Middle frontal gyrus (tissue), 1 donor: ENCODE measurements at regions not wholly inside any gene's neighbourhood (a gene's known extent, or its start where the extent isn't known, plus 50 kb on each side); places are given as distances from the start of the nearest gene placed in this dataset.
A peak's percentile ranks its signal among the peaks of the same experiment; 100 is the strongest.

Source experiments
- DNase-seq: peaks from one replicate; pipeline ENCODE4 v3.0.0-alpha.2; 2015; ENCODE audit warnings: low spot score; ENCODE audit errors: extremely low spot score

DNA sequence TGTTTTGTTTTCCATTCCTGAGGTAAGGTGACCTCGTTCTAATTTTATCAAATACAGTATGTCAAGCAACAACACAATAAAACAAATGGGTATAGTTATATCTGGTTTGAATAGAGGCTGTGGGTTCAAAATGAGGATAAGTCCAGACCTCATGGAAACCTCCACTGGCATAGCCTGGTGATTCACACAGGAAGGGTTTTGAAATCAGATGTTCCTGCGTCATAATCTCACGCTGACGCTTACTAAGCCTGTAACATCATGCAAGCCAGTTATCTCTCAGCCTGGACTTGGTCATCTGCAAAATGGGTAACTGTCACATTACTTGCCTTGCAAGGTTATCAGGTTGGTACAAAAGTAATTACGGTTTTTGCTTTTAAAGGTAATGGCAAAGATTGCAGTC lies 1056.3 kb upstream of the EEF2KMT start:
- DNase-seq: no peak

GRCh38 chr16:6149031-6149430 lies 1051.4 kb upstream of the EEF2KMT start:
- no peak for DNase-seq

DNA sequence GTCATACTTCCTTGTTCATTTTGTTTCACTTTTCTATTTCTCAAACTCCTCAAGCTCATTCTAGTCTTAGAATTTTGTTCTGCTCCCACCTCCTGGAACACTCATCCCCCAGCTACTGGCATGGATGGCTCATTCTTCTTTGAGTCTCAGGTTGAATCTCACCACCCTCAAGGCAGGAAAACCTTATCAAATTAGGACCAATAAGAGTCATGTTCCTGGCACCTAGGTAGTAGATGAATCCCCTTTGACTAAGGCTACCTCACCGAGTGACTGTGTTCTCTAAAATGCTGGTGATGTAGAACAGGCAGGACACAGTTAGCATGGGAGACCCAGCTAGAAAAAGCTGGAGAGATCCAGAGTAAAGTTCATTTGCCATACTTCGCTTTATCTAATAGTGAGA lies 1050.8 kb upstream of the EEF2KMT start:
- no peak for DNase-seq

DNA sequence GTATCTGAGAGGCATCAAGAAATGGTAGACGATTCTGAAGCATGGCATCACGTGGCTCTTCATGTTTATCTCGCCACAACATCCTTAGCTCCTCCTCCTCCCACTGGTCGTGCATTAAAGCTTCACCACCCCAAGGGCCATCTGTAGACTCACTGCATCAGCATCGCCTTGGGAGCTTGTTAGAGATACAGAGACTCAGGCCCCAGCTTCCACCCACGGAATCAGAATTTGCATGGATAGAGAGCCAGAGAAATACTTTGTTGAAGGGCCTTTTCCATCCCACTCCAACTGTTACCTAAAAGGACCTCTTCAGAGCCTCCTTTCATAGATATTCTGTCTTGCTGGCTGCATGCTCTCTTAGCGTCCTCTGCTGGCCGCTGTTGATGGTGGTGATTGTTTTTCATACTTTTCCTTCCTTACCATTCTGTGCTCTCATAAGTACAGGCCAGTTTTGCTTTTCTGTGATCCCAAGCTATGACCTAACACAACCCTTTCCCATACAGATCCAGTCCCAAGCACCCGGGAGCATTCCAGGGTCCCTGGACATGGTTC lies 1049.4 kb upstream of the EEF2KMT start:
- no peak for DNase-seq

- no peak for DNase-seq
Observed at GRCh38 chr16:6146356-6146755, 1048.8 kb upstream of the EEF2KMT start.

- DNase-seq: no peak
Observed at GRCh38 chr16:6144463-6144862, 1046.9 kb upstream of the EEF2KMT start.

DNA sequence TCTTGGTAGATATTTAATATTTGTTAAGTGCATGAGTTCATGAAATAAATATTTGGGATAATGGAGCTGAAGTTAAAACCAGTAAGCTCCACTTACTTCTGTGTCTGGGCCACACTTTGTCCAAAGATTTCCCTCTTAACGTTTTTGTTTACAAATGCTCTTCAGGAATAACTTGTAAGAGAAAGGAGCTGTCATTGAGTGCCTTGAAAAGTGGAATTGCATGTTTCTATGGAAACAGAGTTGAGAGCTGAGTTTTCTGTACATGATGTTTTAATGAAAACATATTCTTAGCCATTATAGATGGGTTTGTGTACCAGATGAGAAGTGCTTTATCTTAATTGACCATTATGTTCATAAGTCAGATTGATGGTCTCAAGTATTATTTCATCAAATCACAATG lies 1045.4 kb upstream of the EEF2KMT start:
- DNase-seq: no peak

GRCh38 chr16:6133009-6133557 lies 1035.5 kb upstream of the EEF2KMT start:
- DNase-seq: no peak

DNA sequence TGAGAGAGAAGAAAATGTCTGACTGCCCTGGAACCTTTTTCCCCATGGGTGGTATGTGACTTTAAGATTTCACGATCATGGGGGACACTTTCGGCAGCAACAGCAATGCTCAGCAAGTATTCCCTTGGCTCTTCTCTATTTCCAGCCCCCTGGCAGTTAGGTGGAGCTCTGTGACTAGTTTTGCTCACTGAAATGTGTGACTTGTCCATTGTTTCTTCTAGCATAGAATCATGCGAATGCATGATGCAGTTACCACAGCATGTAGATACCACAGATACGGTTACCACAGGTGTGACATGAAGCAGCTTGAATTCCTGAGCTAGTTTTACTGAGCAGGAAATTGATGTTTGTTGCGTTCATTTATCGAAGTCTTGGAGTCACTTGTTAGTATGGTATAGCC lies 1034.5 kb upstream of the EEF2KMT start:
- DNase-seq: no peak

- DNase-seq: peak; percentile 29
Observed at GRCh38 chr16:6131526-6132050, 1034.0 kb upstream of the EEF2KMT start.

- no peak for DNase-seq
Observed at GRCh38 chr16:6125483-6126259, 1028.1 kb upstream of the EEF2KMT start.

GRCh38 chr16:6124136-6124535 lies 1026.5 kb upstream of the EEF2KMT start:
- DNase-seq: no peak

GRCh38 chr16:6122401-6122800 lies 1024.8 kb upstream of the EEF2KMT start:
- DNase-seq: no peak

- no peak for DNase-seq
Observed at GRCh38 chr16:6114691-6115090, 1017.1 kb upstream of the EEF2KMT start.

DNA sequence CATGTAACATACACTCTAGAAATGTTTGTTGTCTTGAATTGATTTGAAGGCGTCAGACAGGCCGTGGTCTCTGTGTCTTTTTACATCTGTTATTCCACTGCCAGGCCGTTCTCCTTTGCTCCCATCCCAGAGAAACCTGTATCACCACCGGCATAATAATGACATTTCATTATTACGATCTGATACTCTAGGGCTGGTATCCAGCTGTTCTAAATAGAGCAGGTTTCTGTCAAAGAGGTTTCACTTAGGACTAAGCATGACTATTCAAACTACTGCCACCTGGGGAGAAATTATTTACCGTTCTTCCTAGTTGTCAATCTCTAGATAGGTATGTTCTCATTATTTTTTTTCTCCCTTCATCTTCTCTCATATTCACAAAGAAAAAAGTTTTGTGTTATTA lies 1016.2 kb upstream of the EEF2KMT start:
- no peak for DNase-seq

DNA sequence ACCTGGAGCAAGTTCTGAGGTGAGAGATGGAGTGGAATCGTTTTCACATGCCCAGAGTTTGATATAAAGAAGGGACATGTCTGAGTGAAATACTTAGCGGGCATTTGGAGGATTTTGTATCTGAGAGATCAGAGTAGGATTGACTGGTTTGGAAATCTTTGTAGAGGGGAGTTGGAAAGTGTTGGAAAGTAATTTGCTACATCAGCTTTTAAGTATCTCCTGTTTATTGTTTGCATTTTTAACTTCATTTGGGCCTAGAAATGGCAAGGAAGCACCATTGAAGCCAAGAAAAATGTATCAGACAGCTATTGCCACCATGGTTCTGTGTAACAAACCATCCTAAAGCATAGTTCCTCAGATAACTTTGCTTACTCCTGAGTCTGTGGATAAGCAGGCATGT lies 1015.1 kb upstream of the EEF2KMT start:
- DNase-seq: no peak

DNA sequence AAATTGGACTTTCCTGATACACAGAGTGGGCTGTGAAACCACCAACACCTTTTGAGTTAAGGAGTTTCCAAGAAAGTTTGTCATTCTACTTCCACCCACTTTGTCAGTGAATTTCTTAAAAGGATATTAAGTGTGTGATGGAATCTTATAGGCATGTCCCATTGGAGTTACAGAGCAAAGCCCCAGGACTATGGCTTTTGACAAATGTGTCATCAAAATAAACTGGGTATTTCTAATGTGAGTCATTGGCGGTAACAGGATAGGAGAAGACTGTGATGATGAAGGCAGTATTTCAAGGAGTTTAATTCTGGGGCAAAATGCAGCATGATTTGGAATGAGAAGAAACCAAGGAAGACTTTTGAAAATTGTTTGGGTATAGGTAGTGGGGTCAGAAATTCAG lies 1013.8 kb upstream of the EEF2KMT start:
- DNase-seq: no peak

GRCh38 chr16:6110346-6110745 lies 1012.8 kb upstream of the EEF2KMT start:
- no peak for DNase-seq

DNA sequence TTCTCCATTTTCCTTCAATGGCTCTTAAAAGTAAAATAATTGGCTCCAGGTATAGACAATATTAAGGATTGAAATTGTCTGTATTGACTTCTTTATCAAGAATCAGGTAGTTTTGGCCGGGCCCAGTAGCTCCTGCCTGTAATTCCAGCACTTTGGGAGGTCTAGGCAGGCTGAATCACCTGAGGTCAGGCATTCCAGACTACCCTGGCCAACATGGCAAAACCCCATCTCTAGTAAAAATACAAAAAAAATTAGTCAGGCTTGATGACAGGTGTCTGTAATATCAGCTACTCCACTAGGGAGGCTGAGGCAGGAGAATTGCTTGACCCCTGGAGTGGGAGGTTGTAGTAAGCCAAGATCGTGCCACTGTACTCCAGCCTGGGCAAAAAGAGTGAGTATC lies 1008.5 kb upstream of the EEF2KMT start:
- DNase-seq: no peak

- DNase-seq: no peak
Observed at GRCh38 chr16:6105115-6105514, 1007.5 kb upstream of the EEF2KMT start.

- DNase-seq: no peak
Observed at GRCh38 chr16:6104428-6104827, 1006.8 kb upstream of the EEF2KMT start.

- no peak for DNase-seq
Observed at GRCh38 chr16:6103561-6103960, 1006.0 kb upstream of the EEF2KMT start.

DNA sequence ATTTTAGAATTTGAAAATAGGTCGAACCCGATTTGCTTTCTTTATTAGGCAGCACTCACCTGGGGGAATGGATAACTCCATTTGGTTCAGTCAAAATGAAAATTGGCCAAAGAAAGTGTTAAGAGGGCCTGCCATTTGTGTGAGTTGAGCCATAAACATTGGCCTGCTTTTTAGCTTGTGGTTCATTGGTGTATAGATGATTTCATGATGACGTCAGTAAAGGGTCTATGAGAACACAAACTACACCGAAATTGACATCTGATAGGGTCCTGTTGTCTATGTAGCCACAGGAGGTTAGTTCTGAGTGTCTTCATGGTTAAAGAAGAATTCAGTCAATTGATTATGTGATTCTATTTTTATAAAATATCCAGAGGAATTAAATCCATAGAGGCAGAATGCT lies 1001.5 kb upstream of the EEF2KMT start:
- DNase-seq: no peak
